HepG2 (cell line): ENCODE measurements at regions not wholly inside any gene's neighbourhood (a gene's known extent, or its start where the extent isn't known, plus 50 kb on each side); places are given as distances from the start of the nearest gene placed in this dataset.

Experiments
- ATAC-seq: fragments of 200-7000 bp; cut with Tn5 transposase; 3 replicates; pipeline ENCODE4 v1.9.1; 2020; ENCODE audit warnings: mild to moderate bottlenecking, moderate library complexity
- BruUV-seq: library from RNA; stranded (reverse); fragments of 400-500 nt; replicated peaks from 2 replicates; lab custom pipeline; 2021; lab: Mats Ljungman, UMichigan
- CTCF ChIA-PET: fragments of 300-600 bp; formaldehyde crosslinking; extraction: SDS; loops from one replicate; lab custom pipeline; 2021; ENCODE audit warnings: low total read pairs, inconsistent platforms, low intra/inter-chr PET ratio; lab: Yijun Ruan, JAX
- POLR2A ChIA-PET: fragments of 350-600 bp; sonication (Branson Sonifier 250); formaldehyde crosslinking; loops from one replicate; lab custom pipeline; 2020; ENCODE audit warnings: antibody characterized with exemption, inconsistent platforms; lab: Yijun Ruan, JAX
- DNase-seq: peaks from one replicate; pipeline ENCODE4 v3.0.0-alpha.2; 2015; ENCODE audit warnings: low spot score
- FAIRE-seq: peaks from 3 replicates; lab custom pipeline; 2011; peaks lifted over from hg19 to GRCh38; lab: Jason Lieb, UNC
- H2AFZ ChIP-seq: one replicate; pipeline ENCODE4 v1.6.1; 2011; ENCODE audit warnings: low read length, inconsistent platforms
- H3K27ac ChIP-seq: fragments of 300-600 bp; 3 replicates; pipeline ENCODE4 v1.8.0; 2011; ENCODE audit warnings: mixed run types, mild to moderate bottlenecking, mixed read lengths, low read length, inconsistent platforms; ENCODE audit not compliant: insufficient read depth; ENCODE audit errors: extremely low read length
- H3K27me3 ChIP-seq, 2 experiments: fragments of 200-600 bp in 1 of 2; 2 replicates in 1 of 2; 3 replicates in 1 of 2; pipeline versions ENCODE4 v1.6.0 to v1.8.0; 2011; ENCODE audit warnings: low read length in 2 of 2, mild to moderate bottlenecking in 2 of 2, moderate library complexity in 2 of 2, inconsistent platforms in 1 of 2; ENCODE audit not compliant: insufficient read depth in 2 of 2, control insufficient read depth in 1 of 2
- H3K36me3 ChIP-seq, 2 experiments: fragments of 200-600 bp in 1 of 2; replicated peaks in 1 of 2; 2 replicates in 1 of 2; 3 replicates in 1 of 2; pipeline versions ENCODE4 v1.5.1 to v1.8.0; 2011; ENCODE audit warnings: low read length in 2 of 2, inconsistent platforms in 1 of 2; ENCODE audit not compliant: insufficient read depth in 2 of 2, control insufficient read depth in 1 of 2
- H3K4me1 ChIP-seq: 2 replicates; pipeline ENCODE4 v1.5.1; 2012; ENCODE audit warnings: low read length, inconsistent platforms; ENCODE audit not compliant: insufficient read depth
- H3K4me2 ChIP-seq: 2 replicates; pipeline ENCODE4 v1.6.0; 2011; ENCODE audit warnings: low read depth, low read length, inconsistent platforms
- H3K4me3 ChIP-seq, 3 experiments: fragments of 200-600 bp in 1 of 3; sonication (generic), shearing (Covaris generic) in 1 of 3; replicated peaks in 1 of 3; 2 replicates each; pipeline ENCODE4 v1.5.1; 2011 to 2016; ENCODE audit warnings: low read length in 3 of 3, inconsistent platforms in 2 of 3, low read depth in 2 of 3, mild to moderate bottlenecking in 2 of 3, control low read depth in 1 of 3, mixed read lengths in 1 of 3; ENCODE audit not compliant: insufficient read depth in 1 of 3
- H3K79me2 ChIP-seq: one replicate; pipeline ENCODE4 v1.6.1; 2011; ENCODE audit warnings: low read length, inconsistent platforms; ENCODE audit not compliant: insufficient read depth
- H3K9ac ChIP-seq: 2 replicates; pipeline ENCODE4 v1.6.0; 2011; ENCODE audit warnings: mild to moderate bottlenecking, low read depth, low read length, inconsistent platforms; ENCODE audit not compliant: insufficient read depth
- H3K9me3 ChIP-seq: 2 replicates; pipeline ENCODE4 v1.5.1; 2012; ENCODE audit warnings: mild to moderate bottlenecking, low read length
- H4K20me1 ChIP-seq: 2 replicates; pipeline ENCODE4 v1.6.0; 2011; ENCODE audit warnings: inconsistent platforms, mild to moderate bottlenecking, low read length, moderate library complexity; ENCODE audit not compliant: insufficient read depth
- NR3C1 ChIP-seq: sonication (generic); formaldehyde crosslinking; IDR thresholded peaks from 2 replicates; pipeline ENCODE4 v1.4.0; 2020; ENCODE audit warnings: missing genetic modification reagents
- SIN3A ChIP-seq: IDR thresholded peaks from 2 replicates; pipeline ENCODE4 v1.6.1; 2011; ENCODE audit warnings: low read depth, mild to moderate bottlenecking, control low read depth, low read length, borderline replicate concordance
- SNAI1 ChIP-seq: sonication (generic); formaldehyde crosslinking; IDR thresholded peaks from 2 replicates; pipeline ENCODE4 v1.5.0; 2020; ENCODE audit warnings: mild to moderate bottlenecking, missing genetic modification reagents, borderline replicate concordance
- ZNF101 ChIP-seq: sonication (generic); formaldehyde crosslinking; IDR thresholded peaks from 2 replicates; pipeline ENCODE4 v1.4.0; 2020; ENCODE audit warnings: mild to moderate bottlenecking, low read depth, missing genetic modification reagents, borderline replicate concordance
- ZNF232 ChIP-seq: sonication (generic); formaldehyde crosslinking; IDR thresholded peaks from 2 replicates; pipeline ENCODE4 v1.4.0; 2020; ENCODE audit warnings: missing genetic modification reagents, borderline replicate concordance
- ZNF430 ChIP-seq: sonication (generic); formaldehyde crosslinking; IDR thresholded peaks from 2 replicates; pipeline ENCODE4 v1.9.0; 2021; ENCODE audit warnings: mild to moderate bottlenecking, missing genetic modification reagents
- ZNF589 ChIP-seq: sonication (generic); formaldehyde crosslinking; conservative IDR thresholded peaks from 2 replicates; pipeline ENCODE4 v1.8.0; 2022; ENCODE audit warnings: mild to moderate bottlenecking, moderate library complexity, missing genetic modification reagents
- ZNF747 ChIP-seq: sonication (generic); formaldehyde crosslinking; IDR thresholded peaks from 2 replicates; pipeline ENCODE4 v1.8.1; 2023; ENCODE audit warnings: missing genetic modification reagents, mild to moderate bottlenecking, borderline replicate concordance
- WGBS: methylation state at CpG from one replicate; pipeline ENCODE4 v1.1.6; 2017; ENCODE audit warnings: low lambda C conversion rate; 5-methylcytosine and 5-hydroxymethylcytosine counted together
- in situ Hi-C: cut with HindIII; loops from 2 replicates; pipeline ENCODE4 v1.10.0; 2017; ENCODE audit warnings: low pct_unique_long_range_greater_than_20kb; ENCODE audit not compliant: extremely low pct_ligation_motif_present
- intact Hi-C: fragments of 100-400 bp; cut with micrococcal nuclease; formaldehyde crosslinking; loops from one replicate; pipeline ENCODE4 v1.10.0; 2022; ENCODE audit not compliant: unreplicated experiment
- TF ChIP-seq, protein P1 (sequence below): IDR thresholded peaks from 2 replicates; pipeline ENCODE4 v1.6.1; 2016; ENCODE audit warnings: control low read depth

DNA sequence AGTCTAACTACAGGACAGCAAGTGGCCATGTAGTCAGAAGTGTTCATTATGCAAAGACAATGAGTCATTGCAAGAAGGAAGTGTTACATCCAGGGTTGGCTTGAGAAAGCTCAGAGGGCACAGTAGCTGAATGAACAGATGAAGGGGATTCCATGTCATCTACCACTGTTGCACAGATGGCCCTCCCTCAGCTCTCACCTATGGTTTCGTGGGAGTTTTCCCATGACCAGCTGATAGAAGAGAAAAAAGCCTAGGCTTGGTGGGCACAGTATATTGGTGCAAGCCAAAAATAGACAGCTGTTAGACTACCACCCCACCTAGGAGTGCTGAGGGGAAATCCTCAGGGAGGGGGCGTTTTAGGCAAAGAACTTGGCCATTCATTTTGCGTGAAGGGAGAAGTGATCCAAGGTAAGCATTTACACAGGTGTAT, 217.0 kb downstream of the DMRT2 start:
- no peak overlapping the region for H3K4me2 ChIP-seq
- in situ Hi-C loops (no loop called here), intact Hi-C loops (no loop called here)
- TF ChIP-seq ZNF101 (CRISPR knock-in tag) (no peak), ZNF232 (CRISPR knock-in tag) (no peak), SIN3A (no peak)
- FAIRE-seq (no peak), ATAC-seq (no peak), DNase-seq (no peak)
- POLR2A ChIA-PET, result no interaction called here
- peaks cover 9% of the 10 kb centered on the region for H3K4me1 ChIP-seq
- H3K36me3 ChIP-seq, result no peaks in the 10 kb centered on the region
- no peaks in the 10 kb centered on the region for H4K20me1 ChIP-seq
- no peak overlapping the region for H2AFZ ChIP-seq
- 36% methylated on average over 3 of the region's 3 CpGs for WGBS
- H3K9ac ChIP-seq, result no peak overlapping the region
- no peaks in the 10 kb centered on the region for H3K9me3 ChIP-seq
- no peak overlapping the region for H3K27ac ChIP-seq
- no peak overlapping the region for H3K4me3 ChIP-seq
- CTCF ChIA-PET, result no interaction called here
- no peaks in the 10 kb centered on the region for H3K79me2 ChIP-seq
- BruUV-seq, result no TSS peak
- H3K27me3 ChIP-seq, result no peaks in the 10 kb centered on the region

DNA sequence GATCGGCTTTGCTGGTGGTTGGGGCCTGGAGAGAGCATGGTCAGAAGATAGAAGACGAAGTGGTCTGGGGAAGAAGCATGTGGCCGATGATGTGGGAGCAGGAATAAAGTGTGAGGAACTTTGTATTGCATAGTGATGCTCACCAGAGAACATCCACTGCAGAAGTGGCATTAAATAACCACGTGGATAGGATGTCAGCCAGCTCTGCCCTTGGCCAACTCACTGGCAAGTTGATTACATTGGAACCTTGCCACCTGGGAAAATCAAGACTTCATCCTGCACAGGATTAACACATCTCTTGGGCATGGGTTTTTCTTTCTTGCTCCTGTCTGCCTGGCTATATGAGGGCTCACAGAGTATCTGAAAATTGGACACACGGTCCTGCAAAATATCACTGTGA, 217.4 kb downstream of the DMRT2 start:
- TF ChIP-seq SNAI1 (CRISPR knock-in tag) (no peak), NR3C1 (CRISPR knock-in tag) (no peak), ZNF747 (CRISPR knock-in tag) (no peak), ZNF430 (no peak), ZNF589 (CRISPR knock-in tag) (no peak)
- TF ChIP-seq, protein P1, sequence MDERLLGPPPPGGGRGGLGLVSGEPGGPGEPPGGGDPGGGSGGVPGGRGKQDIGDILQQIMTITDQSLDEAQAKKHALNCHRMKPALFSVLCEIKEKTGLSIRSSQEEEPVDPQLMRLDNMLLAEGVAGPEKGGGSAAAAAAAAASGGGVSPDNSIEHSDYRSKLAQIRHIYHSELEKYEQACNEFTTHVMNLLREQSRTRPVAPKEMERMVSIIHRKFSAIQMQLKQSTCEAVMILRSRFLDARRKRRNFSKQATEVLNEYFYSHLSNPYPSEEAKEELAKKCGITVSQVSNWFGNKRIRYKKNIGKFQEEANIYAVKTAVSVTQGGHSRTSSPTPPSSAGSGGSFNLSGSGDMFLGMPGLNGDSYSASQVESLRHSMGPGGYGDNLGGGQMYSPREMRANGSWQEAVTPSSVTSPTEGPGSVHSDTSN (CRISPR knock-in tag), result no peak
- FAIRE-seq (no peak), DNase-seq (no peak), ATAC-seq (no peak)
- intact Hi-C loops (no loop called here), in situ Hi-C loops (no loop called here)
- no peaks in the 10 kb centered on the region for H3K79me2 ChIP-seq
- no peak overlapping the region for H3K4me3 ChIP-seq
- BruUV-seq, result no TSS peak
- ChIA-PET POLR2A (no interaction called here), CTCF (no interaction called here)
- H3K36me3 ChIP-seq, result no peaks in the 10 kb centered on the region
- H2AFZ ChIP-seq, result no peak overlapping the region
- no peak overlapping the region for H3K9ac ChIP-seq
- no peak overlapping the region for H3K27ac ChIP-seq
- peaks cover 5% of the 10 kb centered on the region for H3K4me1 ChIP-seq
- H3K27me3 ChIP-seq, result no peaks in the 10 kb centered on the region
- 1% methylated on average over 5 of the region's 5 CpGs for WGBS
- H3K4me2 ChIP-seq, result no peak overlapping the region
- H4K20me1 ChIP-seq, result no peaks in the 10 kb centered on the region
- no peaks in the 10 kb centered on the region for H3K9me3 ChIP-seq
